HG03095 (cell line): ENCODE measurements at regions not wholly inside any gene's neighbourhood (a gene's known extent, or its start where the extent isn't known, plus 50 kb on each side); places are given as distances from the start of the nearest gene placed in this dataset.

Source experiments
- ATAC-seq: cut with Tn5 transposase; IDR thresholded peaks from one replicate; pipeline ENCODE4 v1.9.1; 2021; ENCODE audit warnings: moderate library complexity; ENCODE audit not compliant: unreplicated experiment

DNA sequence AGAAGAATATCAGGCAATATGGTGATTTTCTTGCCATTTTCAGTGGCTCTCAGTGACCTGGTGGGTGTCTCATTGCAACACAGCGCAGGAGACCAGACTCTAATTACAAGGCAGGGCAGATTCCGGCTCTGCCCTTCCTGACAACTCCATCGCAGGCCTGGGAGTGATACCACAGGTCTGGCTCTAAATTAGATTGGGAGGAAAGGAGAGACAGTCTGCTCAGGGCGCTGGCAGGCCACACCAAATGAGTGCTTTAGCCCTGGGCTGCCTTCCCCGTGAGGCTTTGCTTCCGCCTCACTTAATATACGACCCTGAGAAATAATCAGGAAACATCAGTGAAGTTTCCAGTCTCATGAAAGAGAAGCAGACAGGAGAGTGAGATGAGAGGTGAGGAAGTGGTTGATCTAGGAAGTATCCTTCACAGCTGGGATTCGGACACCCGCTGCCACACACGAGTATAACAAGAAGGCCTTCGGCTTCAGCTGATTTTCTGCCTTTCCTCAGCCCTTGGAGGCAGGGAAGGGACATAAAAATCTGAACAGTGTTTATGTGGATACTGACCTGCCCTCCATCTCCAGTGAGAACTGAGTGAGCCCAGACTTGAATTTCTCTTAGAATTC lies 73.7 kb upstream of the PROK2 start:
- ATAC-seq, result no peak

GRCh38 chr3:71857956-71858355 lies 73.0 kb upstream of the PROK2 start:
- no peak for ATAC-seq

DNA sequence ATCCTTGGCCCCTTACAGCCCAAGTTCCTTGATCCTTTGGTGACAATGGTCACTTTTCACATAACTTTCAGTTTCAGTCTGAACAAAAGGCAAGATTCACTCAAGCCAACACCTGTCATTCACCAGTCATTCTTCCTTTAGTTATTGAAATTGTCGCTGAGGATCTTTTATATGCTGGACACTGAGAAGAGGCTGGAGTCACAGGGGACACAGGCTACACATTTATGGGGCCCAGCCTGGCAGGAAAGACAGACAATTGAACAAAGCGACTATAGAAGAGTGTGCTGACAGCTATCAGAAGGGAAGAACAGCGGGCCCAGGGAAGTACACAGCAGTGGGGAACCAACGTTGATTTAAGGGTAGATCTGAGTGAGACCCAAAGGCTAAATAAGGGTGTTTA lies 69.8 kb upstream of the PROK2 start:
- ATAC-seq, result no peak

DNA sequence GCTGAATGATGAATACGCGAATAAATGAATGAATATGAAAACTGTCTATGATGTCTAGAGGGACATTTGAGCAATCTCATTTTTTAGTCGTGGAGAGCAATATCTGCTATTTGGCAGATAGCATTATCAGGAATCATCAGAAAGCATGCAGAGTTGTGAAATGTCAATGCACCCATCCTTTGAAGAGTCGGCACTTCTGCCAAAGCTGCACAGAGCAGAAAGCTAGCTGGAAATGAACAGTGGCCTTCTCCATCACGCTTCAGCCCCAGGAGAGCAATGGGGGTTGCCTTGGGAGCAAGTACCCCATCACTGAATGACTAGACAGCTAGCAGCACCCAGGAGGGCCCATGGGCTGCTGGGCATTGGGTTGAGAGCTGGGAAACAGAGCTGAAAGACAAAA lies 69.1 kb upstream of the PROK2 start:
- no peak for ATAC-seq

GRCh38 chr3:71851878-71852277 lies 66.9 kb upstream of the PROK2 start:
- ATAC-seq, result no peak

DNA sequence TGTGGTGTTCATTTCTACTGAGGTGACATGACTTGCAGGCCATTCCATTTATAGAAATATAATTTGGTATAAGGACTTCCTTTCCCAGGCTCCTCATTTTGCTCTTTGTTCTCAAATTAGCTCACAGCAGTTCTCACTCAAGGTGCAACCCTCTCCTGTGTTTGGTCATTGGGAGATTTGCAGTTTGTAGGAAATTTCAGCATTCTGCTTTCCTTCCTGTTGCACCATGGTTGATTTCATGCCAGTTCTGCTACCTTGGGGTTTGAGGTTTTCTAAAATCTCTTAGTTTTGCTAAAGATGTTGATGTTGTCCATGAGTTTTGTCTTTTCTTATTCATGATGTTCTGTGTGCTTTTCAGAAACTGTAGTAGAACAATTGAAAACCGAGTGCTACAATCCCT lies 65.7 kb upstream of the PROK2 start:
- no peak for ATAC-seq

- no peak for ATAC-seq
Measured at GRCh38 chr3:71849681-71850080, 64.7 kb upstream of the PROK2 start.

DNA sequence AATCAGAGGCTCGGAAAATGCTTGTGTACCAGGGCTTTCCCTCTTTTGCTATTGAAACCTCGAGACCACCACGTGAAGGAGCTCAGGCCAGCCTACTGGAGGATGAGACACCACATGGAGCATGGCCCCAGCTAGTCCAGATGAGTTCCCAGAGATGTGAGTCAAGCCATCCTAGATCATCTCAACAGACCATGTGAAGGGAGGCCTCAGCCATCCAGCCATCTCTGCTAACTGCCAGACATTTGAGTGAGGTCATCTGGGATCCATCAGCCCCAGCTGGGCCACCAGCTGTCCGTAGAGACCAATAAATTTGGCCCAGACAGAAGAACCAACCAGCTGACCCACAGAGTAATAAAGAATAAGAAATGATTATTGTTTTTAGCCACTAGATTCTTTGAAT lies 62.8 kb upstream of the PROK2 start:
- ATAC-seq, result no peak

- ATAC-seq, result no peak
Measured at GRCh38 chr3:71846185-71846584, 61.2 kb upstream of the PROK2 start.

DNA sequence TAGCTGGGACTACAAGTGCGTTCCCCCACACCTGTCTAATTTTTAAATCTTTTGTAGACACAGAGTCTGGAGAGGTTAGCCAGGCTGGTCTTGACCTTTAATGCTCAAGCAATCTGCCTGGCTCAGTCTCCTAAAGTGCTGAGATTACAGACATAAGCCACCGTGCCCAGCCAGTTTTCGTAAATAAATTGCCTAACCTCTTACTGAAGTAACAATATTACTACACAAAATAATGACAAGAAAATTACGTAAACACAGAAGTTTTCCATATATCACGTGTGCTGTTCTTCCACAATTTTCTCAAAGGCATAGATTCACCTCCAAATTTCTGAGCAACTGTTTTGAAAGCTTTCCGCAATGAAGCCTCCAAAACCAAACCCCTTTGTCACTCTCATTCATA lies 58.1 kb upstream of the PROK2 start:
- no peak for ATAC-seq

DNA sequence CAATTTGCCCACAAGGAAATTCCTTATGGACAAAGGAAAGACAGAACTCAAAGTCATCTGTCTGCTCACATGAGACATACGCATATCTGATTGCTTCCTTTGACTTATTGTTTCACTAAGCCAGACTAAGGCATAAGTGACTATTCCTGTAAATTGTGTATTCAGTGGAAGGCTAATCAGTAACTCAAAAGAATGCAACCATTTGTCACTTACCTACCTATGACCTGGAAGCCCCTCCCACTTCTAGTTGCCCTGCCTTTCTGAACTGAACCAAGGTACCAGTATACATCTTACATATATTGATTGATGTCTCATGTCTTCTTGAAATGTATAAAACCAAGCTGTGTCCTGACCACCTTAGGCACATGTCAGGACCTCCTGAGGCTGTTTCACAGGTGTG lies 53.5 kb upstream of the PROK2 start:
- no peak for ATAC-seq
